ENCODE measurements at regions not wholly inside any gene's neighbourhood (a gene's known extent, or its start where the extent isn't known, plus 50 kb on each side); places are given as distances from the start of the nearest gene placed in this dataset.

DNA sequence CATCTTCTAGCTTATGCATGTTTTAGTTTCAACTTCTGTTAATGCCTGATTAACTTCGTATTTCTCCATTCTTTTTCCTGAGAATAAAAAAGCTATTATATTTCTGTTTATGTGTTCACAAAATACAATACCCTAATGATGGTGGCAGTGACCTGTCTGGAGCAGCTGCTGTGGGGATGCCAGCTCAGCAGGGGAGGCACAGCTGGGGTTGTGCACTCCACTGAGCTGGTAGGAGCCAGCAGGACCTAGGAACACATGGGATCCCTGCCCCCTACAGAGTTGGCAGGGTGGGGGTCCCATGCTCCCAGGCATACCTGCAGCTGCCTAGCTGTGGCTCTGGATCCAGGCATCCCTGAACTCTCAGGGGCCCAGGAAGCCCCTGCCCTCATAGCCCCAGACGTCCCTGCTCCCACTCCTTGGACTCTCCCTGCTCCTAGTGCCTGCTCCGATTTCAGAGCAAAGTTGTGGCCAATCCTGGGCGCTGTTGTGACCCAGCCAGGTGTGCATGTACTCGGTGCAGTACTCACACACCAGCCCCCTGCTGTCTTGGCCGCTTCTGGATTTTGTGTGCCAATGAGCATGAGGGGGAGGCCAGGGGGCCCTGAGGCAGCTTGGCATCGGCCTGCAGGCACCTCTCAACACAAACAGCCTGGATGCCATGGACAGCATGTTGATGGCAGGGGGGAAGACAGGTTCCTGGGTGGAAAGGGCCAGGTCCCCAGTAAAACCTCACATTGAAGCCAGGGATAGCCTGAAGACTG lies 546.0 kb downstream of the ZNF804A start:
- TF ChIP-seq POLR2AphosphoS5 (IDR thresholded peaks at IDR 0.05; ENCODE audit: low read depth, low read length) (no peak), POLR2A (IDR thresholded peaks at IDR 0.05; ENCODE audit: low read depth, low read length) (no peak), TAF1 (IDR thresholded peaks at IDR 0.05; ENCODE audit: borderline replicate concordance, low read depth, low read length) (no peak)

All from GM12892 (cell line).